ENCODE measurements at regions not wholly inside any gene's neighbourhood (a gene's known extent, or its start where the extent isn't known, plus 50 kb on each side); places are given as distances from the start of the nearest gene placed in this dataset.

GRCh38 chr3:76231258-76231657, 445.9 kb upstream of the ZNF717 start:
- Histone ChIP-seq H3K27ac (no peak overlapping the region), H3K4me1 (no peaks in the 10 kb centered on the region)
- TF ChIP-seq Cebpa-rat (IDR thresholded peaks at IDR 0.05), result no peak

DNA sequence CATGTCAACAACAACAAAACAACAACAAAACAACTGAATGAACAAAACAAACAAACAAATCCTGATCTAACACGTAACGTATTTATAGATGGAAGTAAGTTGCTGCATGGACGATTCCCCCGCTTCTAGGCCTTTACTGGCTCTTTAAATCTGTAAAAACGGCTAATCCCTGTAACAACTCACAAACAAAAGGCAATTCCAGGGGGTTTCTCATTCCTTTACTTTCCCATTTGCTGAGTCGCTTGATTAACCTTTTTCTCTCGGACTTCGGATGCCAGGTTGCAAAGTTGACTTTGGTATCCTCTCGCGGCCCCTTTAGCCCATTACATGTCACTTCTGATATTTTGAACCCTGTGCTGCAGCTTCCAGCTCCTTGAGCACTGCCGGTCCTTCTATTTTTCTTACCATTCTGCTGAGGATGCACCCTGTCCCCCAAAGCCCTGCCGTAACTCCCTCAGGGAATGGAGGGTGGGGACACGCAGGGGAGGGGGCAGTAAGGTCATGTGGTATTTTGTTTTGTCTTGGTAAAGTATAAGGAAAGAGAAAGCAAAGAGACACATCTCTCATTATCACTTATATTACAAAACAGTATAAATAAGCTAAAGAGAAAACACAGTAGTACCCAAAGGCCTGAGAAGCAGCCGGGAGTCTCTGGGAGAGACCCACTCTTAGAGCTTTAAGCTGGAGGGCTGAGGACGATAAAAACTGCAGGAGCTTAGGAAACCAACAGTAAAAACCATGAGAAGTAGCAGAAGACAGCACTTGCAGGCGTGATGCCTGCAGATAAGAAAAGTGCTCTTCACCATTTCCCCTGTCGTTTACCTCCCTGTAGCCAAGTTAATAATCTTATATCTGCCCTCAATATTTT, 457.8 kb upstream of the ZNF717 start:
- Histone ChIP-seq H3K4me2 (no peak overlapping the region), H3K27ac (no peak overlapping the region)

More at GRCh38 chr3:76231258-76231657, 445.9 kb upstream of the ZNF717 start:
- Histone ChIP-seq H3K9ac (no peak overlapping the region), H3K9me3 (replicated peaks in 1 of 11) (peaks cover 0 to 67% (median 59%) of the 10 kb centered on the region in 11 experiments; a peak in 18 of 22 replicates), H4K20me1 (no peaks in the 10 kb centered on the region), H3K4me2 (no peak overlapping the region), H3K27me3 (no peaks in the 10 kb centered on the region), H3K4me3 (no peak overlapping the region), H3K36me3 (no peaks in the 10 kb centered on the region)

DNA sequence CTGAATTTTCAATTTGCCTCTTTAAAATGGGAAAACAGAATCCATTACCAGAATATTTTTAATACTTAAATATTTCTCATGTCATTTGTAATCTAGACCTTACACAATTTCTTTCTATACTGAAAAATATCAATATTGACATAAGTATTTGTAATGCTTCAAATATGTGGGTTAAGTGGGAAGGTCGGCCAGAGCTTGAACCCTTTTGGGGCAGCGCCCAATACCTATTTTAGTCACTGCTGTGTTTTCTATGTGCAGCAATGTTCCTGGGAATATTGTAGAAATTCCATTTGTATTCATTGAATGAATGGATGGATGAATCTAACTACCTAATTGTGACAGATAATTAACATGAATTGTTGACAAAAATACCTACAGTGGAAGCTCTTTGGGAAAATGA, 459.7 kb upstream of the ZNF717 start:
- no peaks in the 10 kb centered on the region for H3K4me1 ChIP-seq
- no peak for TF ChIP-seq Cebpa-rat (IDR thresholded peaks at IDR 0.05)
- no peak overlapping the region for H3K27ac ChIP-seq
- H3K4me3 ChIP-seq, result no peak overlapping the region
- no peaks in the 10 kb centered on the region for H3K27me3 ChIP-seq
- no peaks in the 10 kb centered on the region for H3K36me3 ChIP-seq
- H3K4me2 ChIP-seq, result no peak overlapping the region
- H4K20me1 ChIP-seq, result no peaks in the 10 kb centered on the region
- H3K9ac ChIP-seq, result no peak overlapping the region
- peaks cover 3 to 41% (median 26%) of the 10 kb centered on the region in 11 experiments; a peak in 19 of 22 replicates for H3K9me3 ChIP-seq (replicated peaks in 1 of 11)

More for the DNA sequence above, 457.8 kb upstream of the ZNF717 start:
- H3K36me3 ChIP-seq, result 0 out of 22 replicates have a peak, but pooled peaks cover 0 to 4% (median 0%) of the 10 kb centered on the region in 11 experiments
- H3K4me1 ChIP-seq, result no peaks in the 10 kb centered on the region
- peaks cover 10 to 55% (median 40%) of the 10 kb centered on the region in 11 experiments; a peak in 21 of 22 replicates for H3K9me3 ChIP-seq (replicated peaks in 1 of 11)
- TF ChIP-seq Cebpa-rat (IDR thresholded peaks at IDR 0.05), result no peak
- H3K27me3 ChIP-seq, result no peaks in the 10 kb centered on the region
- no peaks in the 10 kb centered on the region for H4K20me1 ChIP-seq
- no peak overlapping the region for H3K4me3 ChIP-seq
- no peak overlapping the region for H3K9ac ChIP-seq

GRCh38 chr3:76245622-76246021, 460.3 kb upstream of the ZNF717 start:
- Histone ChIP-seq H3K4me2 (no peak overlapping the region), H4K20me1 (no peaks in the 10 kb centered on the region)
- no peak for TF ChIP-seq Cebpa-rat (IDR thresholded peaks at IDR 0.05)

GRCh38 chr3:76264496-76264895, 479.1 kb upstream of the ZNF717 start:
- Histone ChIP-seq H3K27me3 (no peaks in the 10 kb centered on the region), H3K4me1 (no peaks in the 10 kb centered on the region), H3K9ac (no peak overlapping the region), H4K20me1 (no peaks in the 10 kb centered on the region), H3K4me2 (no peak overlapping the region), H3K27ac (no peak overlapping the region), H3K36me3 (no peaks in the 10 kb centered on the region), H3K9me3 (replicated peaks in 1 of 11) (peaks cover 11 to 45% (median 26%) of the 10 kb centered on the region in 11 experiments; a peak in 19 of 22 replicates), H3K4me3 (no peak overlapping the region)
- no peak for TF ChIP-seq Cebpa-rat (IDR thresholded peaks at IDR 0.05)

More at GRCh38 chr3:76245622-76246021, 460.3 kb upstream of the ZNF717 start:
- Histone ChIP-seq H3K36me3 (no peaks in the 10 kb centered on the region), H3K9ac (no peak overlapping the region), H3K4me3 (no peak overlapping the region), H3K27ac (no peak overlapping the region), H3K4me1 (no peaks in the 10 kb centered on the region), H3K27me3 (no peaks in the 10 kb centered on the region), H3K9me3 (replicated peaks in 1 of 11) (peaks cover 3 to 38% (median 26%) of the 10 kb centered on the region in 11 experiments; a peak in 19 of 22 replicates)

DNA sequence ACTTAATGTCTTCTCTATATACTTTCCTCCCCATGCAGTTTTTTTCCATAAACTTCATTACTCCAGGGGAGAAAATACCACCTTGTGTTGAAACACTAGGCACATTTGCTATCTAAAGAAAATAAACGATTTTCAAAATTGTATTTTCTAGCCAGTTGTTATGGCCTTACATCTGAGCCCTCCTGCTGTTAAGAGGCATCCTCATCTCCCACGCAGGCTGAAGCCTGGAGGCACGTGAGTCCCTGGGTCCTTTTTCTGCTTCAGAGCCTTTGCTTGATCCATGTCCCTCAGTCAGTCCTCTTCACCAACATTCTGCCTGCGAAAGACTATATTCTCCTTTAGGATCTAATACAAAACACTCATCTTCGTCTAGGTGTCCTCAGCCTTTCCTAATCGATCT, 479.6 kb upstream of the ZNF717 start:
- Histone ChIP-seq H3K4me3 (no peak overlapping the region), H3K4me2 (no peak overlapping the region), H3K9ac (no peak overlapping the region), H3K27me3 (no peaks in the 10 kb centered on the region), H3K27ac (no peak overlapping the region), H3K9me3 (replicated peaks in 1 of 11) (peaks cover 11 to 41% (median 22%) of the 10 kb centered on the region in 11 experiments; a peak in 19 of 22 replicates), H4K20me1 (no peaks in the 10 kb centered on the region), H3K4me1 (no peaks in the 10 kb centered on the region), H3K36me3 (no peaks in the 10 kb centered on the region)
- TF ChIP-seq Cebpa-rat (IDR thresholded peaks at IDR 0.05), result no peak

DNA sequence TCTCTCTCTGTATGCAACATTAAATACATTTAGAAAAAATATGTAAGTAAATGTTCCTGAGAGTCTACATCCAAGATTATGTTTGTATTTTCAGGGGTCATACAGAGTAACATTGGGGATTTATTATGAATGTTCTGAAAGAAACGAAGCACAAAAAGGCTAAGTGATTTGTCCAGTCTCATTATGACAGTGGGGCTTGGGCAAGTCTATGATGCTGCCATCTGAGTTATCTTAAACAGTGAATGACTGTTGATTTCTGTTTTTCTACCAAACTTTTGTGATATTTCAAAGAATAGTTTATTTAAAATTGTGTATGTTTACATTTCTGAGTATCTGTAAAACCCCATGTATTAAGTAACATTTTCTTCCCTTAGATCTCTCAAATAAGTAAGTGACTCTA, 481.2 kb upstream of the ZNF717 start:
- H3K9ac ChIP-seq, result no peak overlapping the region
- no peak for TF ChIP-seq Cebpa-rat (IDR thresholded peaks at IDR 0.05)
- H3K4me3 ChIP-seq, result no peak overlapping the region
- no peaks in the 10 kb centered on the region for H4K20me1 ChIP-seq
- H3K36me3 ChIP-seq, result no peaks in the 10 kb centered on the region
- no peaks in the 10 kb centered on the region for H3K4me1 ChIP-seq
- H3K27ac ChIP-seq, result no peak overlapping the region
- no peak overlapping the region for H3K4me2 ChIP-seq
- no peaks in the 10 kb centered on the region for H3K27me3 ChIP-seq
- peaks cover 11 to 44% (median 20%) of the 10 kb centered on the region in 11 experiments; a peak in 19 of 22 replicates for H3K9me3 ChIP-seq (replicated peaks in 1 of 11)

DNA sequence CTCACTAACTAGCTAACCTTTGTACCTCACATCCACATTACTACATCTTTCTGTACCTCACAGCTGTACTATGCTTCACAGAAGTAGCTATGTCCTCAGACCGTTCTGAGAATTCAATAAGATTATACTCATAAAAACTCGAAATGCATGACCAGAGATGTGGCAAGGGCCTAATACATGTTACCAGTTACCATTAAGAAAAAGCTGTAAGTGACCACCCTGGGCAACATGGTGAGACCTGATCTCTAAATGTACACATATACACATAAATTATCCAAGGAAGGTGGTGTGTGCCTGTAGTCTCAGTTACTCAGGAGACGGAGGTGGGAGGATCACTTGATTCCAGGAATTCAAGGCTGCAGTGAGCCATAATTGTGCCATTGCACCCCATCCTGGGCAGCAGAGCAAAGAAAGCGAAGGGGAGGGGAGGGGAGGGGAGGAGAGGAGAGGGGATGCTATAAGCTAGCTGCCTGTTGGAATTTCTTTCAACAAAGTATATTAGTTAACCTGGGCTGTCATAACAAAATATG, 482.6 kb upstream of the ZNF717 start:
- H3K9me3 ChIP-seq (replicated peaks in 1 of 11), result peaks cover 6 to 38% (median 12%) of the 10 kb centered on the region in 11 experiments; a peak in 19 of 22 replicates
- H3K27ac ChIP-seq, result no peak overlapping the region
- no peak overlapping the region for H3K4me2 ChIP-seq
- H4K20me1 ChIP-seq, result no peaks in the 10 kb centered on the region
- no peak for TF ChIP-seq Cebpa-rat (IDR thresholded peaks at IDR 0.05)
- no peaks in the 10 kb centered on the region for H3K27me3 ChIP-seq
- no peaks in the 10 kb centered on the region for H3K4me1 ChIP-seq
- H3K9ac ChIP-seq, result no peak overlapping the region
- no peaks in the 10 kb centered on the region for H3K36me3 ChIP-seq
- H3K4me3 ChIP-seq, result no peak overlapping the region

- Histone ChIP-seq H3K4me2 (no peak overlapping the region), H3K27me3 (no peaks in the 10 kb centered on the region), H3K27ac (no peak overlapping the region), H3K4me3 (no peak overlapping the region), H3K9me3 (replicated peaks in 1 of 11) (peaks cover 13 to 86% (median 73%) of the 10 kb centered on the region in 11 experiments; a peak in 20 of 22 replicates), H4K20me1 (no peaks in the 10 kb centered on the region), H3K36me3 (no peaks in the 10 kb centered on the region), H3K4me1 (peaks cover 0 to 8% (median 0%) of the 10 kb centered on the region in 10 experiments; a peak in 2 of 20 replicates), H3K9ac (no peak overlapping the region)
- no peak for TF ChIP-seq Cebpa-rat (IDR thresholded peaks at IDR 0.05)
Observed at GRCh38 chr3:76293856-76294255, 508.5 kb upstream of the ZNF717 start.

All from BLaER1 treated with 17β-estradiol and CSF1 and Interleukin-3, amounts not matched to agents 10 nM and 100 nM (cell line).